ENCODE measurements at regions not wholly inside any gene's neighbourhood (a gene's known extent, or its start where the extent isn't known, plus 50 kb on each side); places are given as distances from the start of the nearest gene placed in this dataset.

- no peak for TF ChIP-seq POLR2A (IDR thresholded peaks at IDR 0.05)
- TF ChIP-seq, protein P1, sequence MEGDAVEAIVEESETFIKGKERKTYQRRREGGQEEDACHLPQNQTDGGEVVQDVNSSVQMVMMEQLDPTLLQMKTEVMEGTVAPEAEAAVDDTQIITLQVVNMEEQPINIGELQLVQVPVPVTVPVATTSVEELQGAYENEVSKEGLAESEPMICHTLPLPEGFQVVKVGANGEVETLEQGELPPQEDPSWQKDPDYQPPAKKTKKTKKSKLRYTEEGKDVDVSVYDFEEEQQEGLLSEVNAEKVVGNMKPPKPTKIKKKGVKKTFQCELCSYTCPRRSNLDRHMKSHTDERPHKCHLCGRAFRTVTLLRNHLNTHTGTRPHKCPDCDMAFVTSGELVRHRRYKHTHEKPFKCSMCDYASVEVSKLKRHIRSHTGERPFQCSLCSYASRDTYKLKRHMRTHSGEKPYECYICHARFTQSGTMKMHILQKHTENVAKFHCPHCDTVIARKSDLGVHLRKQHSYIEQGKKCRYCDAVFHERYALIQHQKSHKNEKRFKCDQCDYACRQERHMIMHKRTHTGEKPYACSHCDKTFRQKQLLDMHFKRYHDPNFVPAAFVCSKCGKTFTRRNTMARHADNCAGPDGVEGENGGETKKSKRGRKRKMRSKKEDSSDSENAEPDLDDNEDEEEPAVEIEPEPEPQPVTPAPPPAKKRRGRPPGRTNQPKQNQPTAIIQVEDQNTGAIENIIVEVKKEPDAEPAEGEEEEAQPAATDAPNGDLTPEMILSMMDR (IDR thresholded peaks at IDR 0.05): no peak
- H3K9me3 ChIP-seq: peaks cover 0 to 4% (median 0%) of the 10 kb centered on the region in 4 donors
- H3K4me3 ChIP-seq: no peak overlapping the region
- DNase-seq: peak in 1 of 3 donors; percentile 34
- no peaks in the 10 kb centered on the region for H3K4me1 ChIP-seq
- no peak overlapping the region for H3K27ac ChIP-seq
- H3K36me3 ChIP-seq: no peaks in the 10 kb centered on the region
- no peaks in the 10 kb centered on the region for H3K27me3 ChIP-seq
Measured at GRCh38 chr3:82287562-82287961, 526.1 kb upstream of the GBE1 start.

- Histone ChIP-seq H3K4me1 (no peaks in the 10 kb centered on the region), H3K27me3 (no peaks in the 10 kb centered on the region), H3K4me3 (no peak overlapping the region), H3K36me3 (no peaks in the 10 kb centered on the region), H3K9me3 (no peaks in the 10 kb centered on the region), H3K27ac (no peak overlapping the region)
- DNase-seq: no peak
- TF ChIP-seq, protein P1 (IDR thresholded peaks at IDR 0.05): no peak
Measured at GRCh38 chr3:82281205-82281604, 519.8 kb upstream of the GBE1 start.

DNA sequence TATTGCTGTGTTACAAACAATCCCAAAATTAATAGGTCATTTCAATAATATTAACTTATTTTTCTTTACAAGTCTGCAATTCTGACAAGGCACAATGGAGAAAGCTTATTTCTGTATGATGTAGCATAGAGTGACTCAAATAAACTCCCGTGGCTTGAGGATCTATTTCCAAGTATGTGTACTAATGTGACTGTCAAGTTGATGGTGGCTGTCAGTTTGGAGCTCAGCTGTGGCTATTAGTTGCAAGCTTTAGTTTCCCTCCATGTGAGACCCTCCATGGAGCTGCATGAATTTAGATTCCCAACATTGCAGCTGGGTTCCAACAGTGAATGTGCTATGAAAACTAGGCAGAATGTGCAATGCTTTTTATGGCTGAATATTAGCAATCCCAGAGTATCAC, 515.5 kb upstream of the GBE1 start:
- no peaks in the 10 kb centered on the region for H3K4me1 ChIP-seq
- H3K4me3 ChIP-seq: no peak overlapping the region
- no peaks in the 10 kb centered on the region for H3K27me3 ChIP-seq
- H3K27ac ChIP-seq: no peak overlapping the region
- no peak for DNase-seq
- TF ChIP-seq, protein P1 (IDR thresholded peaks at IDR 0.05): no peak
- no peak for TF ChIP-seq POLR2A (IDR thresholded peaks at IDR 0.05)
- no peaks in the 10 kb centered on the region for H3K9me3 ChIP-seq
- no peaks in the 10 kb centered on the region for H3K36me3 ChIP-seq

GRCh38 chr3:82274897-82275296, 513.5 kb upstream of the GBE1 start:
- DNase-seq: no peak
- Histone ChIP-seq H3K4me3 (no peak overlapping the region), H3K9me3 (no peaks in the 10 kb centered on the region), H3K27me3 (no peaks in the 10 kb centered on the region), H3K4me1 (no peaks in the 10 kb centered on the region), H3K36me3 (no peaks in the 10 kb centered on the region), H3K27ac (no peak overlapping the region)
- TF ChIP-seq, protein P1 (IDR thresholded peaks at IDR 0.05): no peak
- no peak for TF ChIP-seq POLR2A (IDR thresholded peaks at IDR 0.05)

GRCh38 chr3:82265747-82266146, 504.3 kb upstream of the GBE1 start:
- no peak for TF ChIP-seq POLR2A (IDR thresholded peaks at IDR 0.05)
- TF ChIP-seq, protein P1 (IDR thresholded peaks at IDR 0.05): no peak
- H3K4me3 ChIP-seq: no peak overlapping the region
- H3K27ac ChIP-seq: no peak overlapping the region
- no peaks in the 10 kb centered on the region for H3K27me3 ChIP-seq
- H3K9me3 ChIP-seq: no peaks in the 10 kb centered on the region
- no peak for DNase-seq
- no peaks in the 10 kb centered on the region for H3K4me1 ChIP-seq
- no peaks in the 10 kb centered on the region for H3K36me3 ChIP-seq

- Histone ChIP-seq H3K36me3 (no peaks in the 10 kb centered on the region), H3K27ac (no peak overlapping the region), H3K27me3 (no peaks in the 10 kb centered on the region), H3K4me3 (no peak overlapping the region), H3K9me3 (no peaks in the 10 kb centered on the region), H3K4me1 (no peaks in the 10 kb centered on the region)
- no peak for TF ChIP-seq POLR2A (IDR thresholded peaks at IDR 0.05)
- TF ChIP-seq, protein P1 (IDR thresholded peaks at IDR 0.05): no peak
- no peak for DNase-seq
Measured at GRCh38 chr3:82262193-82262592, 500.7 kb upstream of the GBE1 start.

All from Peyer's patch (tissue), 4 donors.